Adrenal gland (tissue), 9 donors: ENCODE measurements at regions not wholly inside any gene's neighbourhood (a gene's known extent, or its start where the extent isn't known, plus 50 kb on each side); places are given as distances from the start of the nearest gene placed in this dataset.

Source experiments
- DNase-seq, 7 donors: peaks; one replicate each; pipeline ENCODE4 v3.0.0-alpha.2; 2019 to 2020
- H3K27ac ChIP-seq, 5 donors: fragments of 200-600 bp; sonication (generic) in 4 of 5; 1 replicate in 3 of 5; 2 replicates in 2 of 5; pipeline versions ENCODE4 v1.5.1 to v1.8.0; 2016 to 2020; ENCODE audit warnings: mild to moderate bottlenecking in 1 of 5
- H3K27me3 ChIP-seq: fragments of 200-600 bp; 2 replicates; pipeline ENCODE4 v1.8.0; 2021
- H3K36me3 ChIP-seq, 2 donors: fragments of 200-600 bp; replicated peaks in 1 of 2; 1 replicate in 1 of 2; 2 replicates in 1 of 2; pipeline versions ENCODE4 v1.5.1 to v1.8.0; 2018 to 2022
- H3K4me1 ChIP-seq, 2 donors: fragments of 200-600 bp; replicated peaks in 1 of 2; 1 replicate in 1 of 2; 2 replicates in 1 of 2; pipeline versions ENCODE4 v1.5.1 to v1.8.0; 2018 to 2021
- H3K4me3 ChIP-seq, 4 donors: fragments of 200-600 bp; sonication (generic) in 3 of 4; one replicate each; pipeline ENCODE4 v1.5.1; 2016 to 2018
- H3K9me3 ChIP-seq, 3 donors: fragments of 200-600 bp; sonication (generic) in 1 of 3; replicated peaks in 1 of 3; 1 replicate in 2 of 3; 2 replicates in 1 of 3; pipeline versions ENCODE4 v1.5.1 to v1.8.0; 2016 to 2021
- POLR2A ChIP-seq, 2 donors: fragments of 450-650 bp; IDR thresholded peaks; one replicate each; pipeline ENCODE4 v1.6.1; 2017; ENCODE audit warnings: antibody characterized with exemption in 2 of 2, mild to moderate bottlenecking in 2 of 2, moderate library complexity in 1 of 2
- WGBS, 4 donors: extraction: QIAGEN DNeasy Blood & Tissue Kit in 2 of 4; methylation state at CpG; one replicate each; pipeline versions ENCODE4 v1.1.5 to v1.1.7; 2013 to 2017; 5-methylcytosine and 5-hydroxymethylcytosine counted together
- intact Hi-C, 2 donors: fragments of 100-400 bp; cut with DNase I; formaldehyde crosslinking; loops; one replicate each; pipeline versions ENCODE4 v1.14.1 to v1.15.0; 2022 to 2023
- TF ChIP-seq, protein P1 (sequence below), 6 experiments: fragments of 450-650 bp in 4 of 6; fragments of 200-600 bp in 2 of 6; sonication (generic) in 1 of 6; IDR thresholded peaks; 1 replicate in 5 of 6; 2 replicates in 1 of 6; pipeline versions ENCODE4 v1.5.1 to v1.8.0; 2016 to 2021; ENCODE audit warnings: antibody characterized with exemption in 6 of 6, mild to moderate bottlenecking in 2 of 6, moderate library complexity in 1 of 6
- donor health status: healthy with polysubstance abuse.
- donor health status: Bipolar disorder and iron deficiency.
- donor health status: DM: yes; HTN: yes; CAD: no.
- donor health status: DM: no; HTN: no; CAD: no.
- donor health status: DM: no; HTN: no; CAD: no.

GRCh38 chr11:44450295-44450932 is 115.0 kb upstream of the CD82 start:
- Histone ChIP-seq H3K9me3 (no peaks in the 10 kb centered on the region), H3K27me3 (no peaks in the 10 kb centered on the region), H3K36me3 (no peaks in the 10 kb centered on the region), H3K4me1 (no peaks in the 10 kb centered on the region), H3K4me3 (no peak overlapping the region), H3K27ac (no peak overlapping the region)
- intact Hi-C loops, result no loop called here
- TF ChIP-seq, protein P1, sequence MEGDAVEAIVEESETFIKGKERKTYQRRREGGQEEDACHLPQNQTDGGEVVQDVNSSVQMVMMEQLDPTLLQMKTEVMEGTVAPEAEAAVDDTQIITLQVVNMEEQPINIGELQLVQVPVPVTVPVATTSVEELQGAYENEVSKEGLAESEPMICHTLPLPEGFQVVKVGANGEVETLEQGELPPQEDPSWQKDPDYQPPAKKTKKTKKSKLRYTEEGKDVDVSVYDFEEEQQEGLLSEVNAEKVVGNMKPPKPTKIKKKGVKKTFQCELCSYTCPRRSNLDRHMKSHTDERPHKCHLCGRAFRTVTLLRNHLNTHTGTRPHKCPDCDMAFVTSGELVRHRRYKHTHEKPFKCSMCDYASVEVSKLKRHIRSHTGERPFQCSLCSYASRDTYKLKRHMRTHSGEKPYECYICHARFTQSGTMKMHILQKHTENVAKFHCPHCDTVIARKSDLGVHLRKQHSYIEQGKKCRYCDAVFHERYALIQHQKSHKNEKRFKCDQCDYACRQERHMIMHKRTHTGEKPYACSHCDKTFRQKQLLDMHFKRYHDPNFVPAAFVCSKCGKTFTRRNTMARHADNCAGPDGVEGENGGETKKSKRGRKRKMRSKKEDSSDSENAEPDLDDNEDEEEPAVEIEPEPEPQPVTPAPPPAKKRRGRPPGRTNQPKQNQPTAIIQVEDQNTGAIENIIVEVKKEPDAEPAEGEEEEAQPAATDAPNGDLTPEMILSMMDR (IDR thresholded peaks at IDR 0.05), result no peak
- TF ChIP-seq POLR2A (IDR thresholded peaks at IDR 0.05), result no peak
- DNase-seq, result no peak
- WGBS, 4 donors, result 64 to 82% (median 73%) methylated on average over 8 to 10 of the region's 10 CpGs

GRCh38 chr11:44451706-44452105 is 113.8 kb upstream of the CD82 start:
- DNase-seq, result no peak
- no peaks in the 10 kb centered on the region for H3K9me3 ChIP-seq
- intact Hi-C loops, result no loop called here
- H3K27me3 ChIP-seq, result no peaks in the 10 kb centered on the region
- H3K27ac ChIP-seq, result no peak overlapping the region
- H3K4me3 ChIP-seq, result no peak overlapping the region
- no peaks in the 10 kb centered on the region for H3K36me3 ChIP-seq
- 77 to 87% (median 82%) methylated on average over 3 of the region's 3 CpGs for WGBS, 4 donors
- no peak for TF ChIP-seq POLR2A (IDR thresholded peaks at IDR 0.05)
- TF ChIP-seq, protein P1 (IDR thresholded peaks at IDR 0.05), result no peak
- H3K4me1 ChIP-seq, result no peaks in the 10 kb centered on the region

GRCh38 chr11:44452827-44453572 is 112.5 kb upstream of the CD82 start:
- H3K27ac ChIP-seq, result no peak overlapping the region
- H3K27me3 ChIP-seq, result no peaks in the 10 kb centered on the region
- WGBS, 4 donors, result 77 to 87% (median 81%) methylated on average over 10 of the region's 10 CpGs
- no peak for DNase-seq
- H3K4me3 ChIP-seq, result no peak overlapping the region
- intact Hi-C loops, result no loop called here
- H3K4me1 ChIP-seq, result no peaks in the 10 kb centered on the region
- no peaks in the 10 kb centered on the region for H3K9me3 ChIP-seq
- H3K36me3 ChIP-seq, result no peaks in the 10 kb centered on the region
- no peak for TF ChIP-seq POLR2A (IDR thresholded peaks at IDR 0.05)
- TF ChIP-seq, protein P1 (IDR thresholded peaks at IDR 0.05), result no peak

- H3K4me3 ChIP-seq, result no peak overlapping the region
- intact Hi-C loops, result no loop called here
- no peaks in the 10 kb centered on the region for H3K9me3 ChIP-seq
- H3K36me3 ChIP-seq, result no peaks in the 10 kb centered on the region
- H3K27me3 ChIP-seq, result no peaks in the 10 kb centered on the region
- no peaks in the 10 kb centered on the region for H3K4me1 ChIP-seq
- no peak for DNase-seq
- TF ChIP-seq, protein P1 (IDR thresholded peaks at IDR 0.05), result no peak
- TF ChIP-seq POLR2A (IDR thresholded peaks at IDR 0.05), result no peak
- 91 to 98% (median 95%) methylated on average over 5 of the region's 5 CpGs for WGBS, 4 donors
- H3K27ac ChIP-seq, result no peak overlapping the region
Observed at GRCh38 chr11:44453871-44454270, 111.6 kb upstream of the CD82 start.
